ENCODE measurements at regions not wholly inside any gene's neighbourhood (a gene's known extent, or its start where the extent isn't known, plus 50 kb on each side); places are given as distances from the start of the nearest gene placed in this dataset.
A peak's percentile ranks its signal among the peaks of the same experiment; 100 is the strongest.

- WGBS, 5 donors: 87 to 94% (median 89%) methylated on average over 4 of the region's 4 CpGs
- Histone ChIP-seq H3K36me3 (no peaks in the 10 kb centered on the region), H3K4me1 (no peaks in the 10 kb centered on the region), H3K9me3 (peaks cover 0 to 2% (median under 1%) of the 10 kb centered on the region in 4 donors), H3K27me3 (no peaks in the 10 kb centered on the region), H3K4me3 (no peak overlapping the region), H3K27ac (no peak overlapping the region)
- no peak for TF ChIP-seq CTCF (IDR thresholded peaks at IDR 0.05)
- no peak for TF ChIP-seq POLR2AphosphoS5 (IDR thresholded peaks at IDR 0.05)
- TF ChIP-seq POLR2A (IDR thresholded peaks at IDR 0.05): no peak
- no peak for TF ChIP-seq EP300 (IDR thresholded peaks at IDR 0.05)
- intact Hi-C loops (cut with DNase I; ENCODE audit: low total_unique reads): no loop called here
- no peak for DNase-seq
Measured at GRCh38 chr6:145294942-145295341, 440.4 kb downstream of the EPM2A start.

- Histone ChIP-seq H3K9me3 (no peaks in the 10 kb centered on the region), H3K4me3 (no peak overlapping the region), H3K36me3 (no peaks in the 10 kb centered on the region), H3K27ac (no peak overlapping the region), H3K4me1 (no peaks in the 10 kb centered on the region), H3K27me3 (no peaks in the 10 kb centered on the region)
- WGBS, 5 donors: 84 to 95% (median 90%) methylated on average over 2 of the region's 2 CpGs
- no peak for TF ChIP-seq POLR2AphosphoS5 (IDR thresholded peaks at IDR 0.05)
- TF ChIP-seq EP300 (IDR thresholded peaks at IDR 0.05): no peak
- no peak for TF ChIP-seq POLR2A (IDR thresholded peaks at IDR 0.05)
- intact Hi-C loops (cut with DNase I; ENCODE audit: low total_unique reads): no loop called here
- no peak for DNase-seq
Measured at GRCh38 chr6:145295746-145296145, 439.6 kb downstream of the EPM2A start.

- TF ChIP-seq POLR2A (IDR thresholded peaks at IDR 0.05) (no peak), POLR2AphosphoS5 (IDR thresholded peaks at IDR 0.05) (no peak), EP300 (IDR thresholded peaks at IDR 0.05) (no peak), CTCF (IDR thresholded peaks at IDR 0.05) (no peak)
Measured at GRCh38 chr6:145305670-145306069, 429.6 kb downstream of the EPM2A start.

GRCh38 chr6:145306489-145306888 lies 428.8 kb downstream of the EPM2A start:
- Histone ChIP-seq H3K36me3 (no peaks in the 10 kb centered on the region), H3K4me1 (no peaks in the 10 kb centered on the region), H3K27me3 (no peaks in the 10 kb centered on the region), H3K27ac (no peak overlapping the region), H3K4me3 (no peak overlapping the region), H3K9me3 (no peaks in the 10 kb centered on the region)
- 84 to 92% (median 89%) methylated on average over 5 of the region's 5 CpGs for WGBS, 5 donors
- TF ChIP-seq POLR2A (IDR thresholded peaks at IDR 0.05) (no peak), CTCF (IDR thresholded peaks at IDR 0.05) (no peak), POLR2AphosphoS5 (IDR thresholded peaks at IDR 0.05) (no peak), EP300 (IDR thresholded peaks at IDR 0.05) (no peak)
- DNase-seq: no peak
- intact Hi-C loops (cut with DNase I; ENCODE audit: low total_unique reads): no loop called here

More at GRCh38 chr6:145305670-145306069, 429.6 kb downstream of the EPM2A start:
- no peak overlapping the region for H3K27ac ChIP-seq
- H3K36me3 ChIP-seq: no peaks in the 10 kb centered on the region
- H3K9me3 ChIP-seq: no peaks in the 10 kb centered on the region
- no peak for DNase-seq
- H3K4me1 ChIP-seq: no peaks in the 10 kb centered on the region
- H3K4me3 ChIP-seq: no peak overlapping the region
- 84 to 97% (median 94%) methylated on average over 1 of the region's 1 CpG for WGBS, 5 donors
- no peaks in the 10 kb centered on the region for H3K27me3 ChIP-seq
- intact Hi-C loops (cut with DNase I; ENCODE audit: low total_unique reads): no loop called here

- intact Hi-C loops (cut with DNase I; ENCODE audit: low total_unique reads): no loop called here
- H3K4me1 ChIP-seq: no peaks in the 10 kb centered on the region
- DNase-seq: no peak
- no peak overlapping the region for H3K4me3 ChIP-seq
- no peak for TF ChIP-seq EP300 (IDR thresholded peaks at IDR 0.05)
- TF ChIP-seq POLR2A (IDR thresholded peaks at IDR 0.05): no peak
- no peak for TF ChIP-seq POLR2AphosphoS5 (IDR thresholded peaks at IDR 0.05)
- no peak for TF ChIP-seq CTCF (IDR thresholded peaks at IDR 0.05)
- no peaks in the 10 kb centered on the region for H3K27me3 ChIP-seq
- no peaks in the 10 kb centered on the region for H3K36me3 ChIP-seq
- peak overlapping the region in 1 of 5 donors; percentile 22 for H3K27ac ChIP-seq
- no peaks in the 10 kb centered on the region for H3K9me3 ChIP-seq
- WGBS, 5 donors: 53 to 73% (median 68%) methylated on average over 3 of the region's 3 CpGs
Measured at GRCh38 chr6:145309842-145310535, 425.3 kb downstream of the EPM2A start.
